ENCODE measurements at regions not wholly inside any gene's neighbourhood (a gene's known extent, or its start where the extent isn't known, plus 50 kb on each side); places are given as distances from the start of the nearest gene placed in this dataset.
A peak's percentile ranks its signal among the peaks of the same experiment; 100 is the strongest.

- no peak for DNase-seq
Measured at GRCh38 chr17:55829995-55830612, 79.3 kb downstream of the PCTP start.

- DNase-seq = no peak
Measured at GRCh38 chr17:55830699-55831471, 80.0 kb downstream of the PCTP start.

GRCh38 chr17:55833306-55833705 is 82.5 kb downstream of the PCTP start:
- DNase-seq = no peak

- DNase-seq = no peak
Measured at GRCh38 chr17:55842405-55843158, 91.7 kb downstream of the PCTP start.

GRCh38 chr17:55843785-55844184 is 92.9 kb downstream of the PCTP start:
- no peak for DNase-seq

GRCh38 chr17:55845385-55845784 is 94.5 kb downstream of the PCTP start:
- peak; percentile 67 for DNase-seq

GRCh38 chr17:55846745-55847144 is 95.9 kb downstream of the PCTP start:
- DNase-seq = no peak

GRCh38 chr17:55852734-55853133 is 101.9 kb downstream of the PCTP start:
- DNase-seq = no peak

GRCh38 chr17:55859301-55859795 is 108.5 kb downstream of the PCTP start:
- no peak for DNase-seq

- DNase-seq = no peak
Measured at GRCh38 chr17:55865072-55865762, 114.4 kb downstream of the PCTP start.

GRCh38 chr17:55870044-55870443 is 119.2 kb downstream of the PCTP start:
- no peak for DNase-seq

- DNase-seq = no peak
Measured at GRCh38 chr17:55872374-55872773, 121.5 kb downstream of the PCTP start.

GRCh38 chr17:55873017-55873758 is 122.3 kb downstream of the PCTP start:
- no peak for DNase-seq

GRCh38 chr17:55883149-55883548 is 132.3 kb downstream of the PCTP start:
- no peak for DNase-seq

- DNase-seq = no peak
Measured at GRCh38 chr17:55887531-55887930, 136.7 kb downstream of the PCTP start.

- DNase-seq = no peak
Measured at GRCh38 chr17:55889271-55889670, 138.4 kb downstream of the PCTP start.

GRCh38 chr17:55895112-55895759 is 144.4 kb downstream of the PCTP start:
- no peak for DNase-seq

GRCh38 chr17:55897301-55897700 is 146.4 kb downstream of the PCTP start:
- no peak for DNase-seq

GRCh38 chr17:55898195-55898594 is 147.3 kb downstream of the PCTP start:
- no peak for DNase-seq

- DNase-seq = no peak
Measured at GRCh38 chr17:55900188-55900587, 149.3 kb downstream of the PCTP start.

- DNase-seq = no peak
Measured at GRCh38 chr17:55903028-55903690, 152.3 kb downstream of the PCTP start.

Data from right kidney (tissue), 1 donor.